ENCODE measurements at regions not wholly inside any gene's neighbourhood (a gene's known extent, or its start where the extent isn't known, plus 50 kb on each side); places are given as distances from the start of the nearest gene placed in this dataset.

GRCh38 chr6:168167431-168168315, 88.7 kb upstream of the FRMD1 start:
- TF ChIP-seq CTCF (IDR thresholded peaks at IDR 0.05; ENCODE audit: poor library complexity) (no peak), EZH2 (IDR thresholded peaks at IDR 0.05; ENCODE audit: borderline replicate concordance) (no peak), EZH2phosphoT487 (IDR thresholded peaks at IDR 0.05; ENCODE audit: low read depth, severe bottlenecking, unreplicated experiment) (no peak)

Data from hepatocyte (in vitro differentiated cells).